Fibroblast of skin of right biceps (primary cell): ENCODE measurements at regions not wholly inside any gene's neighbourhood (a gene's known extent, or its start where the extent isn't known, plus 50 kb on each side); places are given as distances from the start of the nearest gene placed in this dataset.

Source experiments
- DNase-seq: peaks from one replicate; pipeline ENCODE4 v3.0.0-alpha.2; 2013

DNA sequence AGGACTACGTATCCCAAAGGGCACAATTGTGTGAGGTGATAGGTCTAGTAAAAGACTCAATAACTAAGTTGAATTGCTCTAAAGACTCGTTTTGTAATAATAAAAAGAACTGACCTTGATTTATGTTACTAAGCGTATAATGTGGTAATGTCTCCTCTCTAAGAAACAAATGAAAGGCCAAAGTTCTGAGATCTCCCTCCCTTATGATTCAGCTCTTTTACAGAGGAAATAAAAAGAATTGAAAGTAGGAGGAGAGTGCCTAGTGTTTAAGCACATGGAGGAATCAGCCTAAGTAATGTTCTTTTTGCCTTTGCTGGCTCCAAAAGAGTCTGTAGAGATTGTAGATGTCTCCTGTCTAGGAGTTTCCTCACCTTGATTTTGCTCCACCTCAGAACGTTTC is 98.0 kb downstream of the ARL4A start:
- no peak for DNase-seq

DNA sequence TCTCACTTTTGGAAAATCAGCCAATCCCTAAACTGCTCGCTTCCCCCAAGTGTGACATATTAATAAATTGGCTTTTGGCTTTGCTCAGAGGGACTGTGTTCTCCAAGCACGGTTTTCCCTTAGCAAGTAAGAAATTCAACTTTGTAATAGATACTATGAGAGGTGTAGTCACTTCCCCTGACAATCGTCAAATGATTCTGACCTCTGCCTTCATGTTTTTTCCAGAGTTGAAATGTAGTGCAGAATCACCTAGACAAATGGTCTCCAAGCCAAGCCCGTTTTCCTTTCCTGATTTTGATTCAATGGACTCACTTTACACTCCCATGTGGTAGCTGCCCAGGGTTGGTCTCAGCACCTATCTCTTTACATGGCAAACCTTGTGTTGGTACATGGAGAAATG is 99.1 kb downstream of the ARL4A start:
- no peak for DNase-seq

DNA sequence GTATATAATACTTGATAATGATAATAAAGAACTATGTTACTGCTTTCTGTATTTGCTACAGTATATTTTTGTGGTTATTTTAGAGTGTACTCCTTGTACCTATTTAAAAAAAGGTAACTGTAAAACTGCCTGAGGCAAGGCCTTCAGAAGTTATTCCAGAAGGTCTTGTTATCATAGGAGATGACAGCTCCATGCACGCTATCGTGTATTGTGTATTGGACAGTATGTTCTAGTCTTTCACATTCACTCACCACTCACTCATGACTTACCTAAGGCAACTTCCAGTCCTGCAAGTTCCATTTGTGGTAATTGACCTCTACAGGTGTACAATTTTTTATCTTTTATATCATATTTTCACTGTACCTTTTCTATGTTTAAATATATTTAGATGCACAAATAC is 100.7 kb downstream of the ARL4A start:
- DNase-seq = no peak

DNA sequence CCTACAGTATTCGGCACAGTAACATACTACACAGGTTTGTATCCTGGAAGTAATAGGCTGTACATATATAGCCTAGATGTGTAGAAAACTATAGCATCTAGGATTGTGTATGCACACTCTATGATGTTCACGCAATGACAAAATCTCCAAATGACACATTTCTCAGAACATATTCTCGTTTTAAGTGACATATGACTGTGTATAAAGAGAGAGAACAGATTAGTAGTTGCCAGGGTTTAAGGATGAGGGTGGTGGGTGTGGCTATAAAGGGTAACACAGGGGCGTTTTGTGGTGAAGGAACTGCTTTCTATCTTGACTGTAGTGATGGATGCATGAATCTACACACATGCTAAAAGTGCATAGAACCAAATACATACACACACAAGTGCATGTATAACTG is 101.2 kb downstream of the ARL4A start:
- no peak for DNase-seq

DNA sequence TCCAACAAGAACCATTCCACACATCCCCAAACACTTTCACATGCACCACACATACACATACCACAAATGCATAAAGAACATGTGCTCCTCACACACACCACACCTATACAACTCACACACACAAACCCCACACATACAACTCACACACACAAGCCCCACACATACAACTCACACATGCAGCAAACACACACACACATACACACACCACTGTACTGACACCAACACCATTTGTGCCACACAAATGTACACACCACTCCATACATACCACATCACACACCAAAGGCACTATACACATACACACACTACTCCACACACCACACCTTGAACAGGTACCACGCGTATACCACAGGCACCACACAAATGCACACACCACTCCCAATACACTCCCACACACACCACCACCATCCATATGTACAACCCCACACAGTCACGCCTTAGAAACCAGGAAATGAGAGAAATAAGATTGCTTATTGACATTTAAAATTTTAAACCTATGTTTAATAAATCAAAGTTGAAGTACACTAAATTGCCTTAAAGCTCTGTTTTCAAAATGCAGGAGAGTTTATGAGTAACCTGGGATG is 107.4 kb downstream of the ARL4A start:
- no peak for DNase-seq

DNA sequence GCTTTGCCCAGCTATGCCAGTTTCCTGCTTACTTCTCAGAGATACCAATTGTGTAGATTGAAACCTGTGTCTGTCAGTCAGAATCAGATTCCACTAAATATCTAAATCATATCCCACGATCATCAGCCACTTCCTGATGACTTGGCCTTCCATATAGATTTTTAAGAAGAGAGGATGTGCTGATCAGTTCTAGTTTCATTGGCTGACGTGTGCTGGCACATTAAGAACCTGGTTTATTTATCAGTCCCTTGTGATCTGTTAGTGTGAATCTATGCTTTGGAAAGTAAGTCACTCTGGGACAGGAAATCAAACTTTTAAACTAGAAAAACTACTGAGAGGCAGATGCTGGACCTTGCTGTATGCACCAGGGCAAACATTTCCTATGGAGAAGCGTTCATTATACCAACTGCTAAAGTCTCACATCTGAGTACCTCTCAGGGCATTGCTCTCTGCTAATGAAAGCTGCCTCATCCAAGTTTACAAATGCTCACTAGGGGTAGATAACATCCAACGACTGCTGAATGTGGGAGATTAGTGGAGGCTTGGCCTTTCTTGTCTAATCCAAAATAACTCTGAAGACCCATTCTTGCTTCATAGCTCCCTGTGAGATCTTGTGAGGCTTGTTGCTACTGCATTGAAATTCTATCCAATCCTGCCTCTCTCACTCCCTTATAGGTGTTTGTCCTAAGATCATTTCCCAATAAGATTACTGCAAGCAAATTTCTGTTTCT is 109.1 kb downstream of the ARL4A start:
- DNase-seq = no peak

DNA sequence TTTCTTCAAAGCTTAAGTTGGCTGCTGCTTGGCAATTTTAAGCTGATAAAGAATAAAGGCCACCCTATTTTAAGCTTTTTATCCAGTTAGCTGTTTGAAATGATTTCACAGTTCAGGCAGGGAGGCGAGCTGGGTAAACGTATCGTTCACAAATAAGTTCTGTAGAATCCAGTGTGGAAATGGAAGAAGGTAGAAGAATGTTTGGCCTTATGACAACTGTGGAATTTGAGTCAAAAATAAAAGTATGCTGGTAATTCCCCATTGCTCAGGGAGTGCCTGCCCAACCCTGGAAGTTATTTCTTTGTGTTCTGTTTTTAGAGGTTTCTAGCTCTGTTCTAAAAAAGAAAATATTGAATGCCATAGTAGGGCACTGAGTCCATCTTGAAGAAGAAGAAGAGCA is 113.1 kb downstream of the ARL4A start:
- DNase-seq = no peak

DNA sequence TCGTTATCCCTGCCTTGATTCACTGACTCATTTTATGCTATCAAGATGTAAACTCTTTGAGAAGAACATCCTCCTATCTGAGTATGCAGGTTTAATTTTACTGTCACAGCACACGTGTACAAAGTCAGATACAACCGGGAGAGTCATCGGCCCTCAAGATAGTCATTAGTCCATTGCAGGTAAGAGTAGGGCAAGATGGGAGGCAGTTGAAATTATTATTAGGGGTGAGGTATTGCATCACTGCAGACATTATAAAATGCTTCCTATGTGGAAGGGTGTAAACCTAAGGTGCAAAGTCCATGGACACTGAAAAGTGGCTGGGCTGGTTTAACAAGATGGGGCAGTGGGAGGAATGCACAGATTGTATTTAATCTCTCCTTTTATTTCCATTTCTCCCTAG is 113.7 kb downstream of the ARL4A start:
- no peak for DNase-seq

DNA sequence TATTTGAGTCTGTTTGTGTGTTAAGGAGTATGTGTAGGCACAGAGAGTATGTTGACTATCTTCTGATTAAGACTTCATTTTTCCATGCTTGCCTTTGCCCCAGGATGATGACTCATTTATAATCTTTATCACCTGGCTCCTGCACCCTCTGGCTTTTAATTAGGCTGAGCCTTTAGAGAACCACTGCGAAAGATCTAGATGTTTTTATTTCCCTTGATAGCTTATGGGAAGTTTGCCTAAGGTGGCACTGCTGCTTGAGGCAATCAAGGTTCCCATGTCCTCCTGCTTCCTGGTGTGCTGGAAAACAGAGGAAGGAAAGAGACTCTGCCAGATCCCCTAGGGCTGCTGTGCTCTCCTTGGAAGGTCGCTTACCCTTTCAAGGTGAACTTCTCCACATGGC is 114.6 kb downstream of the ARL4A start:
- no peak for DNase-seq

DNA sequence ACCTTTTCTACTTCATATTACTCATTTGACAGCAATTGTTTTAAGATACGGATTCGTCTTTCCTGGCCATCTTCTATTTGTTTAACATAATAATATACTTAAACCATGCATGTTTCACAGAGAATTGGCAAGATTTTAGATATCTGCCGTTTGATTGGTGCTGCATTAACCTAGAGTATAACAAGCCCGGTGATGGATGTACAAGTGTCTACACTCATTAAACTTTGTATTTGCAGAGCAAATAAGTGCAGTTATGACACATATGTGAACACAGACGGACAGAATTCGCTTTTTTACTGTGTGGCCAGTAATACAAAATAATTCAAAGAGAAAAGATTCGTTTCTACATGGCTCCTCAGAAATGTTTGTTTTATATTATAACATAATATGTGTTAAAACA is 116.1 kb downstream of the ARL4A start:
- DNase-seq = no peak

DNA sequence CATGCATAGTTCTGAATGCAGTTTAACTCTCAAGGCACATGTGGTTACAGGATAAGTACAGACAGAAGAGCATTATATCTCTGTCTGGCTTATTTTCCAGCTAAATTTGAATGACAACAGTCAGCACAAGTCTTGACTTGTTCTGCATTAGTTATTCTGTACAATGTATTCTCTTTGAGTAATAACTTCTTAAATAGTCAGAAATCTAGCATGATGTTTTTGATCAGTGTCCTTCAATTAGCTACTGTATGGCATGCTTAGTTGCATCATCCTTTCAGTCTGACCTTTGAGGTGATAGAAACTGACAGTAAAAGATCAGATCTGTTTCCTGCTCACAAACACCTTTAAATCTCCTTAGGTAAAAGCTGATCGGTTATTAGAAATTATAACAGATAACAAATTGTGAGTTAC is 118.1 kb downstream of the ARL4A start:
- DNase-seq = no peak

DNA sequence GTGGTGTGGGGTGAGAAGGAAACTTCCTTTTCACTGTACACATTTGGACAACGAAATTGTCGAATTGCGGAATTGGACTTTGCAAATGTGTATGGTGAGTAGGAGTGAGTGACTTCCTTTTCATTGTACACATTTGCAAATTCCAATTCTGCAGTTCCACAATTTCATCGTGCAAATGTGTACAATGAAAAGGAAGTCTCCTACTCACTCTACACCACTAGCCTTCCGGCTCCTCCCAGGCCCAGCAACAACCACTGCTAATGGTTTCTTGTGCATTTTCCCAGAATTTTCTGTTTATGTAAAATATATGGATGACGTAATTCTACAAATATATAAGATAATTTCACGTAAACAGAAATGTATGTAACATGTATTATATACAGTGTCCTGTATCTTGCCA is 118.5 kb downstream of the ARL4A start:
- DNase-seq = no peak

DNA sequence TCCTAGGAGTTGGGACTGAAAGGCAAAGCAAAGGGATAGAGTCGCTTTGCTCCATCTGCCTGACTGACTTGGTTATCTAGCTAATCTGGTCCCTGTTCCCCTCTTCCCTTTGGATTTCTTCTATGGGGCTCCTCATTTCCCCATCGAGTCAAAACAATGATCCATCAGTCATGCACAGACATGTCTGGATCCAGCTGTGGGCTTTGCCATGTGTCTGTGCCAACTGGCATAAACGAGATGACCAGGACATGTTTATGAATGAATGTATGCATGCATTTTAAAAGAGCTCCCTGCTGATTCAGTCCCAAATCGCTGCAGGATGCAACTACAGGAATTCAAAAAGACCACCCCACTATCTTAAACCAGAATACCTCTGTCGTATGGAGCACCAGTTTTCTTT is 122.0 kb downstream of the ARL4A start:
- DNase-seq = no peak

DNA sequence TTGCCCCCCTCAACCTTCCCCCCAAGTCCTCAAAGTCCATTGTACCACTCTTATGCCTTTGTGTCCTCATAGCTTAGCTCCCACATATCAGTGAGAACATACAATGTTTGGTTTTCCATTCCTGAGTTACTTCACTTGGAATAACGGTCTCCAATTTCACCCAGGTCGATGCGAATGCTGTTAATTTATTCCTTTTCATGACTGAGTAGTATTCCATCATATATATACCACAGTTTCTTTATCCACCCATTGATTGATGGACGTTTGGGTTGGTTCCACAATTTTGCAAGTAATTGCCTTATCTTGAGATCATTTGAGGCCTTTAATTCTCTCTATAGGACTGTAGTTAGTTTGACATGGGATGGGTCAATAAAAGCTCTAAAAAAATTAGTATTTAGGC is 124.7 kb downstream of the ARL4A start:
- no peak for DNase-seq

DNA sequence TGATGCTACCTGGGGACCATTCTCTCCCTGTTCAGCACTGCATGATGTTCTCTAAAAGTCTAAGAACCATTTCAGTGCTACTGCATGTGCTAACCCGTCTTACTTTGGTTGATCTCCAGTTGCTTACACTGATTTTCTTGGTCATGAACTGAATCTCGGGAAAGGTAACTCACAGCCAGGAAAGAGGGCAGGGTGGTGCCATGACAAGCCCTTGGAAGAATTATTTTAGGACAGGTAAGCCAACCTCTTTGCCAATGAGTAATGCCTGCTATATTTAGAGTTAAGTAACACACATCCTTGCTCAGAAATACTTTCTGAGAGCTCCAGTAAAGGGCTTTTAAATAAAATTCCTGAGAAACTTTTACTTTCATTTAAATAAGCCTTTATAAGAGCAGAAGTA is 126.7 kb downstream of the ARL4A start:
- no peak for DNase-seq

DNA sequence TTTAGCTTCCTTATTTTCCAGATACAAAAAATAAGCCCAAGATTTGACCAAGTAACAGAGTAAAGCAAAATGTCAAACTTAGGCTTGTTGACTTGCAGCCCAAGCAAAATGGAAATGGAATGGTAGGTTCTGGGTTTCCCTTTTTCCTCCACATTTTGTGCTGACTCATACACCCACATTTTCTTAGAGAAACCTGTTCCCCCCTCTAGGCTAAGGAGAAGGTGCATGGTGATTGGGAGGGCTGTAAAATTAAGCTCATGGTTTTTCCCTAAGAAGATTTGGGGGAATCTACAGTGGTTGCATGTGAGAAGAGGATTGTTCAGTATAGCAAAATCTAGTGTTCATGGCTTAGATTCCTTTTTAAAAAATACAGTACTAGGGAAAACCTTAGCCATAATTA is 127.4 kb downstream of the ARL4A start:
- no peak for DNase-seq

DNA sequence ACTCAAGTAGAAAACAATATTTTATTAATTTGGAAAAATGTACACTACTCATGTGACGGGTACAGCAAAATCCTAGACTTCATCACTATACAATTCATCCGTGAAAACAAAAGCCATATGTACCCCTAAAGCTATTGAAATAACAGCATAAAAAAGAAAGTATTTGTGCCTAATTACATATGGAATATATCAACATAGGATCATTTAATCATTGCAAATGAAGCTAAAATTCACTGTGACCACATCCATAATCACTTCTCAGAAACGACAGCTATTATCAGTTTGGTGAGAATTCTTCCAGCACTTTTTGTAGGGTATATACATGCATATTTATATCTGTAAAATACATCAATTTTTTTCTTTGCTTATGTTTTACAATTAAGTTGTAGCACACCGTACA is 128.0 kb downstream of the ARL4A start:
- no peak for DNase-seq

DNA sequence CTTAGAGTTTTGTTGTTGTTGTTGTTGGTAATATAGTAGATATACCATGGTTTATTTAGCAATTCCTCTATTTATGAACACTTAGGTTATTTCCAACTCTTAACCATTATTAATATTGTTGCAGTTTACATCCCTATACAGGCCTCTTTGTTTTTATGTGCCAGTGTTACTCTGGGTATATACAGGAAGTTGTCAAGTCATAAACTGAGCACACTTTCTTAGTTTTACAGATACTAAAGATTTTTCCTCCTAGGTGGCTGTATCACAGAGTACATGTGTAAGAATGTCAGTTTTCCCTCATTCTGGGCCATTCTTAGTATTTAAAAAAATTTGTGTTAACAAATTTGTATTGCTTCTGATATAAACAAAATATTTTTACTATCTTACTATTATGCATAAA is 128.4 kb downstream of the ARL4A start:
- no peak for DNase-seq

DNA sequence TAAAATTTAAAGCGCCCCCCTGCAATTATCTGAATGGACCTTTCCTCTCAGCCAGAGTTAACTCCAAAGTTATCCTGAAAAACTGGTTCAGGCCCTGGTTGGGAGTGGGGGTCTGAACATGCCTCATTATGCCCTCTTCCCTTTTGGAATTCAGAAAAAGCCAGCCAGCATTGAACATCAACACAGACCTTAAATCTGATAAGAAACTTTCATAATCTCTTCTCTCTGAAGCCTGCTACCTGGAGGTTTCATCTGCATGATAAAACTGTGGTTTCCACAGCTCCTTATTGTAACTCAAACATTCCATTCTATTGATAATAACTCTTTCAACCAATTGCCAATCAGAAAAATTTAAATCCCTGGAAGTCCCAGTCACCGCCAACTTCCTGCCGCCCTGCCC is 133.3 kb downstream of the ARL4A start:
- no peak for DNase-seq

DNA sequence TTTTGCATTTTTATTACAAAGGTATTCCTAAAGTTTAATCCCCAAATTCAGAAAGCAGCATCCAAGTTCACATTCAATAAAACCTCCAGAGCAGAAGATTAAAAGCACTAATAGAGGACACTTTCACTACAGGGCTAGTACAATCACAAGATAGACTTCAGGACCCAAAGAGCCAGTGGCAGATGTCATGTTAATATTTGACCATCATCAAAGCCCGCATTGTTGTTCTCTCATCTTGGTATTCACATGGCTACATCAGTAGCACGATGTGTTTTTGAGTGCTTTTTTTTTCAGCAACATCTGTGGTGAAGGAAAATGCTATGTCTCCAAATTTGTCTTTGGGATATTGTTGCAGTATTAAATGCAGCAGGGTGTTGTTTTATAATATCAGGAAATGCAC is 134.3 kb downstream of the ARL4A start:
- no peak for DNase-seq

DNA sequence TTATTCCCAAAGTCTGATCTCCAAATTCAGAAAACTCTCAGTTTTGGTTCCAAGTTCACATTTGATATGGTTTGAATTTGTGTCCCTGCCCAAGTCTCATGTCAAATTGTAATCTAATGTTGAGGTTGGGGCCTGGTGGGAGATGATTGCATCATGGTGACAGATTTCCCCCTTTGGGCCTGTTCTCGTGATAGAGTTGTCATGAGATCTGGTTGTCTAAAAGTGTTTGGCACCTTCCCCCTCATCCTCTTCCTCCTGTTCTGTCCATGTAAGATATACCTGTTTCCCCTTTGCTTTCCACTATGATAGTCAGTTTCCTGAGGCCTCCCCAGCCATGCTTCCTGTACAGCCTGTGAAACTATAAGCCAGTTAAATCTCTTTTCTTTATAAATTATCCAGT is 138.6 kb downstream of the ARL4A start:
- DNase-seq = no peak

DNA sequence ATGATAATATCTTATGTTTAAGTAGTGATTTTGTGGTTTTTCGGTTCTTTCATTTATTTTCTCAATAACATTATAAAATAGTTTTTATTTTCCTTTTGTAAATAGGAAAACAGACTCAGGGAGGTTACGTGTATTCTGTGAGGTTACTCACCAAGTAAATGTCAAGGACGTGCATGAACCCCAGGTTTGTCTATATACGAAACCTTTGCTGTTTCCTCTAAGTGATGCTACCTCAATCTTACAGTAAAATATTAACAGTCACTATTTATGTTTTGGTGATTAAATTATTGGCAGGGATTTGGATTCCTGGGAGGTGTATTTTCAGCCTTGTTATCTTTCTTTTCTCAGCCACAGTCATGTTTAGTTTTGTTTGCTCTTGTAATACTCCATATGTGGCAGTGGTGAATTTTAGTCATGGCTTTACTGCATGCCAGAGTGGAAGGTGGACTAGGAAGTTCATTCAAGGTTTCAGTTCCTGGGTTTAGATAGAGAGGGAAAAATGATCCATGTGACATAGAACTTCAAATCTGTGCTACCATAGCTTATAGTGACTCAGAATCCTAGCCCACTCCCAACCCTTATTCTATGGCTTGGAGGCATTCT is 139.9 kb downstream of the ARL4A start:
- DNase-seq = no peak

DNA sequence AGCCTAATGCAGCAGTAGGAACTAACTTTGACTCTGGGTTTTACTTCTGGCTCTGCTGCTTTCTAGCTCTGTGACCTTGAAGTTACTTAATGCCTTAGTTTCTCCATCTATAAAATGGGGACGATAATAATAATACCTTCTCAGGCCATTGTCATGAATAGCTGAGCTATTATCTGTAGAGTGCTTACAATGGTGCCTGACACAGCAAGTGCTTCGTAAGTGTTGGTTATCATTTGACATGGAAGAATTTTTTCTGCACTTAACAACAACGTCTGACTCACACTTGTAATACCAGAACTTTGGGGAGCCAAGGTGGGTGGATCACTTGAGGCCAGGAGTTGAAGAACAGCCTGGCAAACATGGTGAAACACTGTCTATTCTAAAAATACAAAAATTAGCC is 140.5 kb downstream of the ARL4A start:
- no peak for DNase-seq

DNA sequence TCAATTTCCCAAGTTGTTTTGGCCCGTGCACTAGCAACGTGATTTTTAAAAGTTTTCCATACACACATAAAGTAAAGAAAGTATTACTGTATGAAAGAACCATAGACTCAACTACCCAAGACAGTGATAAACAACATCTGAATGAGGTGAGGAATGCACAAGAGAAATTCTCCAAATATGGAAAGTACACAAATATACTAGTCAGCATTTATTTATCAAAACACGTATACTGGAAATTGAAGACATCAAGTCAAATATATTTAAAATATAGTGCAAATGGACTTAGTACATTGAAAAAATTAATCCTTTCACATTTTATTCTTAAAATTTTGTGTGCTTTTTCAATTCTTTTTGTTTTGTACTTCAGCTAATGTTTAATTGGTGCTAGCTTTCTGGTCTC is 143.6 kb downstream of the ARL4A start:
- no peak for DNase-seq

DNA sequence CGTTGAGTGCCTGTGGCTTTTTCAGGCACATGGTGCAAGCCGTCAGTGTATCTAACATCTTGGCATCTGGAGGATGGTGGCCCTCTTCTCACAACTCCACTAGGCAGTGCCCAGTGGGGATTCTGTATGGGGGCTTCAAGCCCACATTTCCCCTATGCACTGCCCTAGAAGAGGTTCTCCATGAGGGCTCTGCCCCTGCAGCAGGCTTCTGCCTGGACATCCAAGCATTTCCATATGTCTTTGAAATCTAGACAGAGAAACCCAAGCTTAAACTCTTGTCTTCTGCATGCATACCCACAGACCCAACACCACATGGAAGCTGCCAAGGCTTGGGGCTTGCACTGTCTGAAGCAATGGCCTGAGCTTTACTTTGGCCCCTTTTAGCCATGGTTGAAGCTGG is 146.4 kb downstream of the ARL4A start:
- DNase-seq = no peak
